ENCODE measurements at regions not wholly inside any gene's neighbourhood (a gene's known extent, or its start where the extent isn't known, plus 50 kb on each side); places are given as distances from the start of the nearest gene placed in this dataset.

GRCh38 chr4:108429662-108430061 is 190.7 kb upstream of the RPL34 start (continued):
- TF ChIP-seq ZNF350 (CRISPR knock-in tag; IDR thresholded peaks at IDR 0.05; ENCODE audit: borderline replicate concordance, low read depth) (no peak), SKIL (CRISPR knock-in tag; IDR thresholded peaks at IDR 0.05; ENCODE audit: borderline replicate concordance) (no peak), PRDM15 (CRISPR knock-in tag; IDR thresholded peaks at IDR 0.05) (no peak), ZNF44 (CRISPR knock-in tag; IDR thresholded peaks at IDR 0.05) (no peak), ZSCAN25 (CRISPR knock-in tag; IDR thresholded peaks at IDR 0.05) (no peak), ZXDC (CRISPR knock-in tag; IDR thresholded peaks at IDR 0.05) (no peak), CEBPG (CRISPR knock-in tag; IDR thresholded peaks at IDR 0.05) (no peak), ZNF549 (CRISPR knock-in tag; IDR thresholded peaks at IDR 0.05) (no peak), SOX6 (IDR thresholded peaks at IDR 0.05) (no peak), SOX6 (CRISPR knock-in tag; IDR thresholded peaks at IDR 0.05) (no peak), DBP (CRISPR knock-in tag; IDR thresholded peaks at IDR 0.05; ENCODE audit: not compliant biosample characterization) (no peak), HNRNPH1 (optimal IDR thresholded peaks at IDR 0.05; ENCODE audit: low read depth, low read length) (no peak), ZNF770 (CRISPR knock-in tag; IDR thresholded peaks at IDR 0.05) (no peak), TEAD2 (CRISPR knock-in tag; IDR thresholded peaks at IDR 0.05) (no peak)
